NCI-H446 (cell line): ENCODE measurements at regions not wholly inside any gene's neighbourhood (a gene's known extent, or its start where the extent isn't known, plus 50 kb on each side); places are given as distances from the start of the nearest gene placed in this dataset.
A peak's percentile ranks its signal among the peaks of the same experiment; 100 is the strongest.

Experiments used
- DNase-seq, 2 experiments: peaks; one replicate each; lab custom pipeline; 2025; lab: John Stamatoyannopoulos, UW

DNA sequence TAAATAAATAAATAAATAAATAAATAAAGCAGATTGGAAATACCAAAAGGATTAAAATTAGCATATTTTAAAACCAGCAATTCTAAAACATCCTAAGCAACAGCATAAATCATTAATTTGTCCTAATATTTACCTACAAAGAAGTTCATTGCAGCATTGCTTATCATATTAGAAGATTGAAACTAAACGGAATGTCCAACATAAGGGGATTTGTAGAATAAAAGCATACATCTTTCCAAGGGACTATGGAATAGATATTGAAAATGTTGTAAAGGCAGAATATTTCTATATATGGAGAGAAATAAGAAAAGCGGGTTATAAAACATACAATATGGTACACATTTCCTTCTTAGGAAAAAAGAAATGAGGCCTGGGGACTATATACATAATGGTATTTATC lies 71.1 kb upstream of the RFC3 start:
- DNase-seq, result no peak

DNA sequence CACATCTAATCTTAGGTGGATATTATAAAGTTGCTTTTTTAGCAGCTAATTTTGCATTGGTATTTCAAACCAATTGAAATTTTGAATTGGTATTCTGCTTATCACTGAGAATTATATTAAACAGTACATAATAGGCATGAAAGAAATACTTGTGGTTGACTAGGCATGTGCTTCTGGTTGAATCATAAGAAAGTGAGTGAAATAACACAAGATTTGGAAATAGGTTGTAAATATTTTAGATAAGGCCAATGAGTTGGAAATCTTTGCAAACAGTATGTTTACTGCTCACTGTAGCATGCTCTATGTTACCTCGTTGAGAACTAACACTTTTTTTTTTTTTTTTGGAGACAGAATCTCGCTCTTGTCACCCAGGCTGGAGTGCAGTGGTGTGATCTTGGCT lies 66.8 kb upstream of the RFC3 start:
- no peak for DNase-seq

DNA sequence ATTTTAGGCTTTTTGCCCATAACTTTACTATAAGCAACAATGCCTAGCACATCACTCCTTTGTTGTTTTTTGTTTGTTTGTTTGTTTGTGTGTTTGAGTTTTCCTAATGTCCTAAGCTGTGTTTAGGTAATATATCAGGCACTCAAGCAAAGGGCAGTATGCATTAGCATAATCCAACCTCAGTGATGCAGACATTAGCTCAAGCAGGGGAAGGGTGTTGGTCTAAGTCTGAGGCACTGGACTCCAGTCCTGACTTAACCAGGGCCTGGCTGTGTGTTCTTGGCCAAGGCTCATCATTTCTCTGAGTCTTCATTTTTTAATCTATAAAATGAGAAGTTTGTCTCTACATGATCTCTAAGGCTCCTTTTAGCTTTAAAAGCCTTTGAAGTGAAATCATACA lies 65.9 kb upstream of the RFC3 start:
- DNase-seq, result no peak

DNA sequence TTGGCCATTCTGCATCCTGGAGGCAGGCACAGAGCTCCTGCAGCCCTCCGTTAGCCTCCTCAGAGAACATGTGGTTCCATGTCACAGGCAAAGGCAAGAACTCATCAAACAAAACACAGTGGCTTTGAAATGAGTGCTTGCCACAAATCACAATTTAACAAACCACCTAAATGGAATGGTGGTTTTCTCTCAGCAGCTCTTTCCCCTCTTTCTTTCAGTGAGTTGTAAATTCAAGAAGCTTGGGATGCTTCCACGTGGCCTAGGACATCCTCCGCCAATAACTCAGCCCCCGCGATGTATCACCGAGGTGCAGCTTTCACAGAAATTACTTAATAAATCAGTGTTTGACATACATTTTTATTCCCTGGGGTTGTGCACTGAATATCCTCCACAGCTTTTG lies 65.4 kb upstream of the RFC3 start:
- DNase-seq, result no peak

DNA sequence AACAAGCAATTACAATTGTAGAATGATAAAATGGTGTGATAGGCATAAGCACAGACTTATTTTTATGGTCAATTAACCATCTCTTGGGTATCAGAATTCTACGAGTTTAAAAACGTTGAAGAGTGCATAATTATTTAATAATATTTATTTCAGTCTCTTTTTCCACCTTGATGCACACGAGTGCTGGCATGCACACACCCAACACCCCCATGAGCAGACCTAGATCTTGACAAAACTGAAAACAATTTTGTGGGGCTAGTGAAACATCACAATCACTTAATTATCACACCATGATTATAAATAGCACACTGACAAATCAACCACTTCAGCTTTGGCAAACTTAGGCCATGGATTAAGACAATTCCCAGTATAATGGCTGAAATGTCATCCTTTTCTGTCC lies 61.0 kb upstream of the RFC3 start:
- DNase-seq, result no peak

DNA sequence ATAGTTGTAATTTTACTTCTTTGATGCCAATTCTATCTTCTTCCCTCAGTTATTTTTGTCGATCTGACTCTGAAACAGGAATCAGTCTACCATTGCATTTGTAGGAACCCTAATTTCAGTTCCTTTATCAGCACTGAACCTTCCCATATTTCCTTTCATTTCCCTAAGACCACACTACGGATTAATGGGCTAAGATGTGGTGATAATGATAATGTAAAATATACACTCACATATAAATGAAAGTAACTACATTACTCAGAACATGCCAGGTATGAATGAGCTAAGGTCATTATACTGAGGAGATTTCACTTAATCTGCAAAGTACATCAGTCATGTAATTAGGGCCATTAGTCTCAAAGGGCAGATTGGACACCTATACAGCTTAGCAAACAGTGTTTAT lies 60.2 kb upstream of the RFC3 start:
- no peak for DNase-seq

DNA sequence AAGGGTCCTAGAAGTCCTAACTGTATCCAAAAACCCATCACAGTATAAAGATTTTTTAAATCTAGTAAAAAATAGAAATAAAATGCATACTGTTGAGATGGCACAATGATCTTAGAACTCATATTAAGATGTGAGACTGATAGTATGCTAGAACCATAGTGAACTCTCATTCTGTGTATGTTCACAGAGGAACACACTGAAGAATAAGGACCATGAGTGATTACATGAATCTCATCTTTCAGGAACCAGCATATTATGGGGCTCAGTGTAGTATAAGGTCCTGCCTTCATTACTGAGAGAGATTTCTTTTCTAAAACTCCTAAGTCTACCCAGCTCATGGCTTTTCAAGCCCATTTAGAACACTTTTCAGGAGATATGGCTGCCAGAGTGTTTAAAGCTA lies 59.8 kb upstream of the RFC3 start:
- no peak for DNase-seq

DNA sequence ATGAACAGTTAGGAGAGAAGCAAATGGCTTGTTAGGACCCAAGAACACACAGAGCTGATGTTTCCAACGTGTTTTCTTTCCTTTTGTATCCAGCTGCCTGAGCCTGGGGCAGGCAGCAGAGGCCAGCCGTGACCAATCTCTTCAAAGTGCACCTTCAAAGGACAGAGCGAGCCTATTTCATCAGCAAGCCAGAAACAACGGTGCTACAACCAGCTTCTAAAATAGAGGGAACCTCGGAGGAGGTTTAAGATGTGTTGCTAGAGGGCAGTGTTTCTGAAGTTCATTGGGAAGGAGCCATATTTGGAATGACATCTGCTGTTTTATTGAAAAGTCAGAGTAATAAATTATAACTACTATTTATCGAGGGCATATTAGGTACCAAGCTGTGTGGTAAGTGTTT lies 56.2 kb upstream of the RFC3 start:
- DNase-seq, result peak in 1 of 2 experiments; percentile 39

DNA sequence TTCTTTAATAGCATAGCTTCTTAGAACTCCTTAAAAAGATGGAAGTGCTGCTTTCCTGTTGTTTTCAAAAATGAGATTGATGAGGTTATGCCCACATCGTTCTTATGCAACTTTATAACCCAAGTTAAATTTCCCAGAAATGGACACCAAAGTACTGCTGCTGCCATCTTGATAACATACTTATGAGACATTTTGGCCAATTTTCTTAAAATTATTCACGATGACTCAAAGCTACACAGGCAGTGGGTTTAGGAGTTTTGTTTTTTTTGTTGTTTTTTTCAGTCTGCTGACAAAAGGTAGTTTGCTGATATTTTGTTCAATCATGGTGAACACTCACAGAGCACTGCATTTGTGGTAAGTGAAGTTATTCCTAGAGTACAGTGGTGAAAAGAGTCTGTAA lies 54.9 kb upstream of the RFC3 start:
- DNase-seq, result no peak

DNA sequence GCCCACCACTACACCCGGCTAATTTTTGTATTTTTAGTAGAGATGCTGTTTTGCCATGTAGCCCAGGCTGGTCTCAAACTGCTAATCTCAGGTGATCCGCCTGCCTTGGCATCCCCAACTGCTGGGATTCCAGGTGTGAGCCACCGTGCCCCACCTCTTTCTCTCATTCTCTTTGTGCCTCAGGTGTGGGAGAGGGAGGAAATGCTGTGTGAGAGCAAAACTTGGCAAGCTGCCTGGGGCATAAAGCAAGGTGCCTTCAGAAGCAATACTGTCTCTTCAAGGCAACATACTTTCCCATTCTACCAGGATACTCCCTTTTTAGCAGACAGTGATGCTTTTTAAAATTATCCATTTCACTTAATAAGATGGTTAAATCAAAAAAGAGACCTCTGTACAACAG lies 53.2 kb upstream of the RFC3 start:
- no peak for DNase-seq

DNA sequence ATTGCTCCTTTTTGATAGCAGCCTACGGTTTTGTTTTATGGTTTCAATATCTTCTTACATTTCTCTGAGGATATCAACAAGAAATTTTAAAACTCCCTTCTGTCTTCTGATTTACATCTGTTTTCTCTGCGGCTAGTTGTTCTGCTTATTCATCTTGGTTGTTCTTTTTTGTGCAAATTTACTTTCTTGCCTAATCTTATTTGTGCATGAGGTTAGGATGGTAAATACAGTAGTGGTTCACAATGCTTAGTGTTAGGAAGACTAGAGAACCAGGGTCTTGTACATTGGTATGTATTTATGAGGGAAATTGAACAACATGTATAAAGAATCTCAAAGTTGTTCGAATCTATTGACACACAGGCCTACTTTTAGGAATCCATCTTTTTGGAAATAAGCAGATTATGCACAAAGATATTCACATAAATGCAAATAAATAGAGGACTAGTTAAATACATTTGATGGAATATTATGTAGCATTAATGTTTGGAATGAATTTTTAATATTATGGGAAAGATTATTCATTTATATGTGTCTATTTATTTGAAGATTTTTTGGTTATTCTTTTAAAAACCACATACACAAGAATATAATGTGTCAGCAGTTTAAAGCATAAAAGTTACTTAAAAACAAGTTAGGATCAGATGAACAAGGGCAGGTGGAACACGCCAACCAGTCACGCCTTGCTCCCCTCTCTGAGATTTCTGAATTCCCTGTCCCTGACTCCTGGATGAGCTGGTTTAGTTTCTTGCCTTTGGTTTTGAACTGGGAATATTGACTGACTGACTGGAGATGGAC lies 51.4 kb upstream of the RFC3 start:
- no peak for DNase-seq

DNA sequence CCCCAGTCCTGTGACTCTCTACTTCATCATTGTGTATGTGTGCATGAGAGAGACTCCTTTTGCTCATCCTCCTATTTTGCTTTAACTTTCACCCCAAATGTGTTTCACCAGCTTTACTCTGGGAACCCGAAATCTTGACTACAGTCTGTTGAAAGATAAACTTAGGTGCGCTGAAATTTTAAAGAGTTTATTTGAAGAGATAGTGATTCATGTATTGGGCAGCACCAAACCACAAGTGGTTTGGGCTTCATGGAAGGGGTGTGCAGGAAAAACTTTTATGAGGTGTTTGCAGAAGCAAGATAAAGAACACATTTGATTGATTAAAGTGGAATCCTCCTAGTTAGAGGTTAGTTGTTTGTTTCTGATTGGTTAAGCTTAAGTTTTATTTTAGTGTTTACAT lies 50.8 kb upstream of the RFC3 start:
- DNase-seq, result no peak
